ENCODE measurements at regions not wholly inside any gene's neighbourhood (a gene's known extent, or its start where the extent isn't known, plus 50 kb on each side); places are given as distances from the start of the nearest gene placed in this dataset.

DNA sequence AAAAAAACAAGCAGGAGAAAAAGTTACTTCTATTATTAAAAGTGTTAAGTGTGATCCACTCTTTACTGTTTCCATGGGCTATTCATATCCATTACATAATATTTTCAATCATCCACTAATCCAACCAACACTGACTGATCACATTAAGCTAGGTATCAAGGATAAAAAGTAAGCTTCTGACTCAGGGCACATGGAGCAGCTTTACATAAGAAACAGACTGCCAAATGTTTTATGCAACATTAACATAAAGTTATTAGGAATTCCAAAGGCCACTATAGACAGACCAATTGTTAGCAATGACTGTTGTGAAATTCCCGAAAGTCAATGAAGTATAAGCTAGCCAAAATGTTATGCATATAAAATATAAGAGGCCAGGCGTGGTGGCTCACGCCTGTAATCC lies 277.6 kb downstream of the ZEB2 start:
- no peaks in the 10 kb centered on the region for H3K9me3 ChIP-seq (ENCODE audit: insufficient read depth, low read length)
- H3K36me3 ChIP-seq (ENCODE audit: low read length) = no peaks in the 10 kb centered on the region
- H3K9me2 ChIP-seq (replicated peaks; ENCODE audit: insufficient read depth, low read length) = no peaks in the 10 kb centered on the region
- H3K27me3 ChIP-seq (ENCODE audit: low read length) = no peaks in the 10 kb centered on the region
- peak overlapping the region; percentile 2 for H2AFZ ChIP-seq (ENCODE audit: low read depth, low read length, severe bottlenecking)
- H3K9ac ChIP-seq (ENCODE audit: low read length) = peak overlapping the region; percentile 57
- no peaks in the 10 kb centered on the region for H4K20me1 ChIP-seq (ENCODE audit: low read depth, low read length)
- peak overlapping the region; percentile 98 for H3K27ac ChIP-seq (ENCODE audit: low read depth, low read length)
- no peak overlapping the region for H3K4me3 ChIP-seq (ENCODE audit: insufficient read depth, low read length, poor library complexity, severe bottlenecking)
- H3K4me2 ChIP-seq (ENCODE audit: low read depth, low read length, poor library complexity, severe bottlenecking) = peak overlapping the region; percentile 93
- TF ChIP-seq EZH2phosphoT487 (conservative IDR thresholded peaks at IDR 0.05; ENCODE audit: low read length) = no peak
- TF ChIP-seq, protein P1, sequence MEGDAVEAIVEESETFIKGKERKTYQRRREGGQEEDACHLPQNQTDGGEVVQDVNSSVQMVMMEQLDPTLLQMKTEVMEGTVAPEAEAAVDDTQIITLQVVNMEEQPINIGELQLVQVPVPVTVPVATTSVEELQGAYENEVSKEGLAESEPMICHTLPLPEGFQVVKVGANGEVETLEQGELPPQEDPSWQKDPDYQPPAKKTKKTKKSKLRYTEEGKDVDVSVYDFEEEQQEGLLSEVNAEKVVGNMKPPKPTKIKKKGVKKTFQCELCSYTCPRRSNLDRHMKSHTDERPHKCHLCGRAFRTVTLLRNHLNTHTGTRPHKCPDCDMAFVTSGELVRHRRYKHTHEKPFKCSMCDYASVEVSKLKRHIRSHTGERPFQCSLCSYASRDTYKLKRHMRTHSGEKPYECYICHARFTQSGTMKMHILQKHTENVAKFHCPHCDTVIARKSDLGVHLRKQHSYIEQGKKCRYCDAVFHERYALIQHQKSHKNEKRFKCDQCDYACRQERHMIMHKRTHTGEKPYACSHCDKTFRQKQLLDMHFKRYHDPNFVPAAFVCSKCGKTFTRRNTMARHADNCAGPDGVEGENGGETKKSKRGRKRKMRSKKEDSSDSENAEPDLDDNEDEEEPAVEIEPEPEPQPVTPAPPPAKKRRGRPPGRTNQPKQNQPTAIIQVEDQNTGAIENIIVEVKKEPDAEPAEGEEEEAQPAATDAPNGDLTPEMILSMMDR (IDR thresholded peaks at IDR 0.05; ENCODE audit: insufficient read depth, low read length, poor library complexity, severe bottlenecking) = no peak
- peaks cover 78% of the 10 kb centered on the region for H3F3A ChIP-seq (ENCODE audit: insufficient read depth)
- H3K79me2 ChIP-seq (ENCODE audit: insufficient read depth, low read length) = peaks cover 34% of the 10 kb centered on the region

DNA sequence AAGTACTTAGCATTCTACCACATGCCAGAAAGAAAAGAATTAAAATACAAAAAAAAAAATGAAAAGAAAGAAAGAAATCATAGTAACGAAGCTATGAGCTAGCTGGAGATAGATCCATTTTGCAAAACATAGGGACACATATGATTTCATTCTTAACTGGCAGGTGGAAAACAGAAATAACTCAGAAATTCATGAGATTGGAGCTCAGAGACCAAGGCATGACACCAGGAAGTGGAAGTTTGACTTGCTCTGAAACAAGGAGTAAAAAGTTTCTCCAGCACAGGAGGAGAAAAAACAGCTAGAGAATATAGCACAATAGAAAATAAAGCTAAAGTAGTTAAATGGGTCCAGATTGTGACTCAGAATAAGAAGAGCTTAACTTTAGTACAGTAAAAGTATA lies 278.1 kb downstream of the ZEB2 start:
- H3K4me2 ChIP-seq (ENCODE audit: low read depth, low read length, poor library complexity, severe bottlenecking) = peak overlapping the region; percentile 93
- H3K27ac ChIP-seq (ENCODE audit: low read depth, low read length) = peak overlapping the region; percentile 98
- H2AFZ ChIP-seq (ENCODE audit: low read depth, low read length, severe bottlenecking) = peak overlapping the region; percentile 2
- H3K9ac ChIP-seq (ENCODE audit: low read length) = peak overlapping the region; percentile 57
- H3F3A ChIP-seq (ENCODE audit: insufficient read depth) = peaks cover 74% of the 10 kb centered on the region
- TF ChIP-seq, protein P1 (IDR thresholded peaks at IDR 0.05; ENCODE audit: insufficient read depth, low read length, poor library complexity, severe bottlenecking) = no peak
- no peak for TF ChIP-seq EZH2phosphoT487 (conservative IDR thresholded peaks at IDR 0.05; ENCODE audit: low read length)
- H3K4me3 ChIP-seq (ENCODE audit: insufficient read depth, low read length, poor library complexity, severe bottlenecking) = peak overlapping the region; percentile 30
- no peaks in the 10 kb centered on the region for H4K20me1 ChIP-seq (ENCODE audit: low read depth, low read length)
- no peaks in the 10 kb centered on the region for H3K9me3 ChIP-seq (ENCODE audit: insufficient read depth, low read length)
- no peaks in the 10 kb centered on the region for H3K36me3 ChIP-seq (ENCODE audit: low read length)
- H3K9me2 ChIP-seq (replicated peaks; ENCODE audit: insufficient read depth, low read length) = no peaks in the 10 kb centered on the region
- H3K79me2 ChIP-seq (ENCODE audit: insufficient read depth, low read length) = peaks cover 34% of the 10 kb centered on the region
- H3K27me3 ChIP-seq (ENCODE audit: low read length) = no peaks in the 10 kb centered on the region

DNA sequence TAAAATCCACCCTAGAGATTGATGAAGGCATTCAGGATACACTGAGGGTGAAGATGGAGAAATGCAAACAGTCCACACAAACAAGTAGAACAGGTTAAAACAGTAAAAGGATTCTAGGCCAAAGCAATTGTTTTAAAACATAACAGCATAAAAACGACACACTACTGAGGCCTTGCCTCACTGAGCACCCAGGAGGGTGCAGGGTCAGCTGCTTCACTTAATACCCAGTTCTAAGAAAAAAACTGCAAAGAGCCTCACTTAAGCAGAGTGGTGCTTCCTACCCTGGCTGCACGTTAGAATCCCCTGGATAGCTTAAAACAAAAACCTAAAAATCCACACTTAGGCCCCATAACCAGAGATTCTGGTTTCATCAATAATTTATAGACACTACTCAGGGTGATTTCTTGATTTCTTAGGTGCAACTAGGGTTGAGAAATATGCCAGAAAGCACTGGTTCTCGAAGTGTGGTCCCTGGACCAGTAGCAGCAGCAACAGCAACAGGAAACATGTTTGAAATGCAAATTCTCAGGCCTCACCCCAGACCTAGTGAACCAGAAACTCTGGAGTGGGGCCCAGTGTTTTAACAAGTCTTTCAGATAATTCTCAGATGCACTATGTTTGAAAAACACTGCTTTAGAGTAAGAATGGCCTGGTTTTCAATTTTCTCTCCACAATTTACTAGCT lies 279.1 kb downstream of the ZEB2 start:
- Histone ChIP-seq H3K79me2 (ENCODE audit: insufficient read depth, low read length) (peaks cover 34% of the 10 kb centered on the region), H3F3A (ENCODE audit: insufficient read depth) (peaks cover 68% of the 10 kb centered on the region), H4K20me1 (ENCODE audit: low read depth, low read length) (no peaks in the 10 kb centered on the region), H3K36me3 (ENCODE audit: low read length) (no peaks in the 10 kb centered on the region), H3K4me3 (ENCODE audit: insufficient read depth, low read length, poor library complexity, severe bottlenecking) (peak overlapping the region; percentile 38), H3K9me2 (replicated peaks; ENCODE audit: insufficient read depth, low read length) (no peaks in the 10 kb centered on the region), H2AFZ (ENCODE audit: low read depth, low read length, severe bottlenecking) (no peak overlapping the region), H3K9me3 (ENCODE audit: insufficient read depth, low read length) (no peaks in the 10 kb centered on the region), H3K4me2 (ENCODE audit: low read depth, low read length, poor library complexity, severe bottlenecking) (peak overlapping the region; percentile 93), H3K27me3 (ENCODE audit: low read length) (no peaks in the 10 kb centered on the region), H3K27ac (ENCODE audit: low read depth, low read length) (peak overlapping the region; percentile 98), H3K9ac (ENCODE audit: low read length) (peak overlapping the region; percentile 57)
- TF ChIP-seq, protein P1 (IDR thresholded peaks at IDR 0.05; ENCODE audit: insufficient read depth, low read length, poor library complexity, severe bottlenecking) = no peak

Measured in SU-DHL-6 (cell line).